ENCODE measurements at regions not wholly inside any gene's neighbourhood (a gene's known extent, or its start where the extent isn't known, plus 50 kb on each side); places are given as distances from the start of the nearest gene placed in this dataset.
A peak's percentile ranks its signal among the peaks of the same experiment; 100 is the strongest.

GRCh38 chr5:6118691-6119090 lies 259.7 kb downstream of the MED10 start:
- ChIA-PET POLR2A (ENCODE audit: unreplicated experiment) (no interaction called here), CTCF (no interaction called here)
- Histone ChIP-seq H3K9me3 (ENCODE audit: low read length) (peaks cover under 1% of the 10 kb centered on the region; the same call in 1 of the 2 replicates), H3K79me2 (ENCODE audit: low read length) (no peaks in the 10 kb centered on the region), H3K36me3 (ENCODE audit: low read depth, low read length) (no peaks in the 10 kb centered on the region), H3K4me1 (ENCODE audit: insufficient read depth, low read length) (no peaks in the 10 kb centered on the region), H3K9me2 (replicated peaks; ENCODE audit: low read length) (no peaks in the 10 kb centered on the region), H3K4me2 (ENCODE audit: low read length) (no peak overlapping the region), H3K9ac (ENCODE audit: low read length) (no peak overlapping the region), H4K20me1 (ENCODE audit: low read length) (no peaks in the 10 kb centered on the region), H3F3A (ENCODE audit: low read length, unreplicated experiment) (no peaks in the 10 kb centered on the region), H2AFZ (ENCODE audit: low read length) (no peak overlapping the region), H3K4me3 (ENCODE audit: low read length) (no peak overlapping the region), H3K27me3 (ENCODE audit: low read length) (no peaks in the 10 kb centered on the region), H3K27ac (ENCODE audit: low read length) (no peak overlapping the region)
- no peak for ATAC-seq
- TF ChIP-seq EZH2phosphoT487 (IDR thresholded peaks at IDR 0.05; ENCODE audit: borderline replicate concordance, low read length) = no peak
- no peak for TF ChIP-seq EZH2 (IDR thresholded peaks at IDR 0.05; ENCODE audit: low read length, unreplicated experiment)
- TF ChIP-seq, protein P1, sequence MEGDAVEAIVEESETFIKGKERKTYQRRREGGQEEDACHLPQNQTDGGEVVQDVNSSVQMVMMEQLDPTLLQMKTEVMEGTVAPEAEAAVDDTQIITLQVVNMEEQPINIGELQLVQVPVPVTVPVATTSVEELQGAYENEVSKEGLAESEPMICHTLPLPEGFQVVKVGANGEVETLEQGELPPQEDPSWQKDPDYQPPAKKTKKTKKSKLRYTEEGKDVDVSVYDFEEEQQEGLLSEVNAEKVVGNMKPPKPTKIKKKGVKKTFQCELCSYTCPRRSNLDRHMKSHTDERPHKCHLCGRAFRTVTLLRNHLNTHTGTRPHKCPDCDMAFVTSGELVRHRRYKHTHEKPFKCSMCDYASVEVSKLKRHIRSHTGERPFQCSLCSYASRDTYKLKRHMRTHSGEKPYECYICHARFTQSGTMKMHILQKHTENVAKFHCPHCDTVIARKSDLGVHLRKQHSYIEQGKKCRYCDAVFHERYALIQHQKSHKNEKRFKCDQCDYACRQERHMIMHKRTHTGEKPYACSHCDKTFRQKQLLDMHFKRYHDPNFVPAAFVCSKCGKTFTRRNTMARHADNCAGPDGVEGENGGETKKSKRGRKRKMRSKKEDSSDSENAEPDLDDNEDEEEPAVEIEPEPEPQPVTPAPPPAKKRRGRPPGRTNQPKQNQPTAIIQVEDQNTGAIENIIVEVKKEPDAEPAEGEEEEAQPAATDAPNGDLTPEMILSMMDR (conservative IDR thresholded peaks at IDR 0.05; ENCODE audit: low read depth, low read length) = no peak
- intact Hi-C loops (cut with micrococcal nuclease) = no loop called here
- peak; percentile 29 for DNase-seq
- BruUV-seq (replicated peaks) = no TSS peak

DNA sequence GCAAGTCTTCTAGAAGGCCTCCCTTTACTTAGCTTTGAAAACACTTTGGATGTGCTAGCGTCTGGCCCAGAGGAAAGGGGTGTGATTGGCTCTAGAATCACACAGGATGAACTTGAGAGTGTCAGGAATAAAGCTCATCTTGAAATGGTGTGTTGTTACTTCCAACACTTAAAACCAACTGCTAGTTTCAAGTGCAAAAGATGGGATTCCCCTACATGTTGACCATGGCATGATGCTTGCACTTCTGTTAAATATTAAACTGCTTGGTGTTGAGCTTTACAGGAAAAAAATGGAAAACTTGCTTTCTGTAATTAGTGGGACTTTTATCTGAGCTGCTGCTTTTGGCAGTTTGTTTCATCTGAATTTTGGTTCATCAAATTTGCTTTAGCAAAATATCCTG lies 261.1 kb downstream of the MED10 start:
- BruUV-seq (replicated peaks) = no TSS peak
- ATAC-seq = no peak

DNA sequence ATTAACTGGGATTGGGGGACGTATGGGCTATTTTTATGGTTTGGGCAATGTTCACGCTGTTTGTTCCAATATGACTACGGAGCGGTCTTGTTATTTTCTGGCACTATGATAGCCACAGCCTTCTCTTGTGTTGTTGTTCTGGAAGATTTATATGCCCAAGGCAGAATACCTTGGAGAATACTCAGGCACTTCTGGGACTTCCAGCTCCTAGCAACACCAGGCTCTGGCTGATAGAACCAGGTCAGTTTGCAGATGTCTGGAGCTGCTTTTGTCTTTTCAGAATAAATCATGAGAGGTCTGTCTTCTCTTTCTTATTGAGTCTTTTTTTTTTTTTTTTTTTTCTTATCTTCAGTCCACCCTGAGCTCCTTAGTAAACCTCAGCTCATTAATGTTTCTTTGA lies 262.5 kb downstream of the MED10 start:
- H3K27me3 ChIP-seq (ENCODE audit: low read length) = no peaks in the 10 kb centered on the region
- H3K9ac ChIP-seq (ENCODE audit: low read length) = no peak overlapping the region
- H3K36me3 ChIP-seq (ENCODE audit: low read depth, low read length) = no peaks in the 10 kb centered on the region
- ATAC-seq = no peak
- H2AFZ ChIP-seq (ENCODE audit: low read length) = no peak overlapping the region
- no peak overlapping the region for H3K27ac ChIP-seq (ENCODE audit: low read length)
- CTCF ChIA-PET = no interaction called here
- BruUV-seq (replicated peaks) = no TSS peak
- DNase-seq = no peak
- no peaks in the 10 kb centered on the region for H3K9me3 ChIP-seq (ENCODE audit: low read length)
- no peaks in the 10 kb centered on the region for H3F3A ChIP-seq (ENCODE audit: low read length, unreplicated experiment)
- TF ChIP-seq EZH2phosphoT487 (IDR thresholded peaks at IDR 0.05; ENCODE audit: borderline replicate concordance, low read length) (no peak), EZH2 (IDR thresholded peaks at IDR 0.05; ENCODE audit: low read length, unreplicated experiment) (no peak)
- TF ChIP-seq, protein P1 (conservative IDR thresholded peaks at IDR 0.05; ENCODE audit: low read depth, low read length) = no peak
- no peaks in the 10 kb centered on the region for H3K4me1 ChIP-seq (ENCODE audit: insufficient read depth, low read length)
- intact Hi-C loops (cut with micrococcal nuclease) = no loop called here
- H3K4me2 ChIP-seq (ENCODE audit: low read length) = no peak overlapping the region
- H4K20me1 ChIP-seq (ENCODE audit: low read length) = no peaks in the 10 kb centered on the region
- no peak overlapping the region for H3K4me3 ChIP-seq (ENCODE audit: low read length)
- H3K79me2 ChIP-seq (ENCODE audit: low read length) = no peaks in the 10 kb centered on the region
- H3K9me2 ChIP-seq (replicated peaks; ENCODE audit: low read length) = no peaks in the 10 kb centered on the region
- POLR2A ChIA-PET (ENCODE audit: unreplicated experiment) = no interaction called here

More for the DNA sequence above, 261.1 kb downstream of the MED10 start:
- no peaks in the 10 kb centered on the region for H3K36me3 ChIP-seq (ENCODE audit: low read depth, low read length)
- no peaks in the 10 kb centered on the region for H3K79me2 ChIP-seq (ENCODE audit: low read length)
- H3K4me1 ChIP-seq (ENCODE audit: insufficient read depth, low read length) = no peaks in the 10 kb centered on the region
- H3K4me2 ChIP-seq (ENCODE audit: low read length) = no peak overlapping the region
- no peak for DNase-seq
- H3K27me3 ChIP-seq (ENCODE audit: low read length) = no peaks in the 10 kb centered on the region
- intact Hi-C loops (cut with micrococcal nuclease) = no loop called here
- H3K4me3 ChIP-seq (ENCODE audit: low read length) = no peak overlapping the region
- TF ChIP-seq, protein P1 (conservative IDR thresholded peaks at IDR 0.05; ENCODE audit: low read depth, low read length) = no peak
- TF ChIP-seq EZH2 (IDR thresholded peaks at IDR 0.05; ENCODE audit: low read length, unreplicated experiment) (no peak), EZH2phosphoT487 (IDR thresholded peaks at IDR 0.05; ENCODE audit: borderline replicate concordance, low read length) (no peak)
- ChIA-PET POLR2A (ENCODE audit: unreplicated experiment) (no interaction called here), CTCF (no interaction called here)
- H3K27ac ChIP-seq (ENCODE audit: low read length) = no peak overlapping the region
- H4K20me1 ChIP-seq (ENCODE audit: low read length) = no peaks in the 10 kb centered on the region
- H2AFZ ChIP-seq (ENCODE audit: low read length) = no peak overlapping the region
- H3K9me3 ChIP-seq (ENCODE audit: low read length) = no peaks in the 10 kb centered on the region
- no peaks in the 10 kb centered on the region for H3K9me2 ChIP-seq (replicated peaks; ENCODE audit: low read length)
- H3K9ac ChIP-seq (ENCODE audit: low read length) = no peak overlapping the region
- H3F3A ChIP-seq (ENCODE audit: low read length, unreplicated experiment) = no peaks in the 10 kb centered on the region

Data from PC-3 (cell line).